GM12872 (cell line): ENCODE measurements at regions not wholly inside any gene's neighbourhood (a gene's known extent, or its start where the extent isn't known, plus 50 kb on each side); places are given as distances from the start of the nearest gene placed in this dataset.

ENCODE experiments used
- TF ChIP-seq, protein P1 (sequence below): IDR thresholded peaks from 3 replicates; pipeline ENCODE4 v1.5.1; 2011; ENCODE audit warnings: low read depth, mild to moderate bottlenecking, low read length, moderate library complexity; ENCODE audit not compliant: insufficient read depth

DNA sequence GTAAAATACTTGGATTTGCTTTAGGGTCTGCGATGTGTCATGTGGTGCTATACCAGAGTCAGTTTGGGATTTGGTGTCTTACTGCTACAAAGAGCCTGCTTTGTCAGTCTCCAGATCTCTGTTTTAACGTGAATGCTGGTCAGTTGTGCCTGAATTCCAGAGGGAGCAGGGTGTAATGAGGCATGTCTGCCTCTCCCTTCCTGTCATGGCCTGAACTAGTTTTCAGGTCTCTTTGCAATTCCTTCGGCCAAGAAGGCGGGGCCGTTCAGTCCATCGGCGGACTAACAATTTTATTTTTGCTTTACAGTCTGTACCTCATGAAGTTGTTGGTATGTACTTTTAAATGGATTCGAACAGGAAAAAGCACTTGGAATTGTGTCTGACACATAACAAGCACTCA lies 465.1 kb upstream of the ADARB2 start:
- TF ChIP-seq, protein P1, sequence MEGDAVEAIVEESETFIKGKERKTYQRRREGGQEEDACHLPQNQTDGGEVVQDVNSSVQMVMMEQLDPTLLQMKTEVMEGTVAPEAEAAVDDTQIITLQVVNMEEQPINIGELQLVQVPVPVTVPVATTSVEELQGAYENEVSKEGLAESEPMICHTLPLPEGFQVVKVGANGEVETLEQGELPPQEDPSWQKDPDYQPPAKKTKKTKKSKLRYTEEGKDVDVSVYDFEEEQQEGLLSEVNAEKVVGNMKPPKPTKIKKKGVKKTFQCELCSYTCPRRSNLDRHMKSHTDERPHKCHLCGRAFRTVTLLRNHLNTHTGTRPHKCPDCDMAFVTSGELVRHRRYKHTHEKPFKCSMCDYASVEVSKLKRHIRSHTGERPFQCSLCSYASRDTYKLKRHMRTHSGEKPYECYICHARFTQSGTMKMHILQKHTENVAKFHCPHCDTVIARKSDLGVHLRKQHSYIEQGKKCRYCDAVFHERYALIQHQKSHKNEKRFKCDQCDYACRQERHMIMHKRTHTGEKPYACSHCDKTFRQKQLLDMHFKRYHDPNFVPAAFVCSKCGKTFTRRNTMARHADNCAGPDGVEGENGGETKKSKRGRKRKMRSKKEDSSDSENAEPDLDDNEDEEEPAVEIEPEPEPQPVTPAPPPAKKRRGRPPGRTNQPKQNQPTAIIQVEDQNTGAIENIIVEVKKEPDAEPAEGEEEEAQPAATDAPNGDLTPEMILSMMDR: no peak

DNA sequence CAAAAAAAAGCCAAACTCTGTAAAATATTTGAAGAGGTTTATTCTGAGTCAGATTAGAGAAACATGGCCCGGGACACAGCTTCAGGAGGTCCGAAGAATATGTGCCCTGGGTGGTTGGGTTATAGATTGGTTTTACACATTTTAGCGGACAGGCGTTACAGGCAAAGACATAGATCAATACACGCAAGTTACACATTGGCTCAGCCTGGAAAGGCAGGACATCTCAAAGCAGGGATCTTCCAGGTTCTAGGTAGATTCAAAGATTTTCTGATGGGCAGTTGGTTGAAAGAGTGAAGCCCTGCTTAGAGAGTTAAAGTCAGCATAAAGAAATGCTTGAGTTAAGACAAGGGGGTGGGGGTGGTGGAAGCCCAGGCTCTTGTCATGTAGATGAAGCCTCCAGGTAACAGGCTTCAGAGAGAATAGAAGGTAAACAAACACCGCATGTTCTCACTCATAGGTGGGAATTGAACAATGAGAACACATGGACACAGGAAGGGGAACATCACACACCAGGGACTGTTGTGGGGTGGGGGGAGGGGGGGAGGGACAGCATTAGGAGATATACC lies 464.3 kb upstream of the ADARB2 start:
- TF ChIP-seq, protein P1: no peak

DNA sequence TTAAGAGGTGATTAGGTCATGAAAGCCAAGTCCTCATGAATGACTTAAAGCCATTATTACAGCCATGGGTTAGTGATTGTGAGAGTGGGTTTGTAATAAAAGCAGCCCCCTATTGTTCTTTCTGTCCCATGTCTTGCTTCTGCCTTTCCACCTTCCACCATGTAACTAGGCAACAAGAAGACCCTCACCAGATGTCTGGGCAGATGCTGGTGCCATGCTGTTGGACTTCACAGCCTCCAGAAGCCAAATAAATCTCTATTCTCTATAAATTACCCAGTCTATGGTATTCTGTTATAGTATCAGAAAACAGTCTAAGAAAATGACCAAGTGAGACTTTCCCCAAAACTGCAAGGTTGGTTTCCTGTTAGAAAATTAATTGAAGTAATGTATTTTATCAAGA lies 460.3 kb upstream of the ADARB2 start:
- TF ChIP-seq, protein P1: no peak

DNA sequence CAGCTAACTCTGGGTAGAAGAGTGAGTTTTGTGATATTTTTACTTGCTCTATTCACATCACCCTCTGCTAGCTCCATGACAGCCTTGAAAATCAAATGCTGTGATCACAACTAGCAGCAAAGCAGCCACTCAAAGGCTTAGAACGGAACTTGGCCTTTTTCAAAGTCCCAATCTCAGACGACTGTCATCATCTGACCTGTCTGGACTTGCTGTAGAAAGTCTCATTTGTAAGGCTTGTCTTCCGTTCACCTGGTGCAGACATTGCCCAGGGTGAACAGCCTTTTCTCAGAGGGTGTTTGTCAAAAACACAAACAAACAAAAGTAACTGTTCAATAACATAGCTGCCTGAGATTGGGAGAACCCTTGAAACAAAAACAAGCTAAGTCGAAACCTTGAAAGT lies 458.9 kb upstream of the ADARB2 start:
- TF ChIP-seq, protein P1: no peak

DNA sequence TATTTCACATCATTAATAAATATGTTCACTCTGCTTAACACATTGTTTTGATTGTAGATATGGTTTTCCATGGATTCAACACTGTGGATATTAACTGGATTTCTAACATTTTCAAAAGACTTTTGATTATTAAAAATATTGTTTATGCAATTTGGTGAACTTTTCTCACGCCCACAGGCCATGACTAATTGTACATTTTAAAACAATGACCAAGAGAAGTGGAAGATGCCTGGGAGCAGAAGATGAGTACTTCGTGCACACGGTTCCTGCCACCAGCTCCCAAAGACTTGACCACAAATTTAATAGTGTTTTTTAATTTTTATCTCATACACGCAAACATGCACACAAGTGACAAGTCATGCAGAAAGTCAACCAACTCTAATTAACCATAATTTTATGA lies 451.0 kb upstream of the ADARB2 start:
- TF ChIP-seq, protein P1: no peak

DNA sequence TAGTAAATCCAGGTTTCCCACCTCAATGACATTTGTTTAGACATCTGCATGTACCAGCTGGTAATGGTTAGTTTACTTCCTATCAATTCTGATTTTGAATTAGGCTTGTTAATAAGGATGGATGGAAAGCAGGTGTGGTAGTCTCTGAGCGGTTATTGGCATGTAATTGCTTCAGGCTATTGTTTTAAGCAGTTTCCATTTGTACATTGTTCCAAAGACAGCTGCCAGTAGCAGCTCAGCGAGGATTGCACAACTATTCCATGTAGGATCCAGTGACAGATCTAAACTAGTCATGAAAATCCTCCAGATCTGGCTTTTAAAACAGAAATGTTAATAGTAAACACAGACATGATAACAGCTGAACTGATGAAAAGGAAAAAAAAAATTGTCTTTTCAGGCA lies 436.0 kb upstream of the ADARB2 start:
- TF ChIP-seq, protein P1: no peak

DNA sequence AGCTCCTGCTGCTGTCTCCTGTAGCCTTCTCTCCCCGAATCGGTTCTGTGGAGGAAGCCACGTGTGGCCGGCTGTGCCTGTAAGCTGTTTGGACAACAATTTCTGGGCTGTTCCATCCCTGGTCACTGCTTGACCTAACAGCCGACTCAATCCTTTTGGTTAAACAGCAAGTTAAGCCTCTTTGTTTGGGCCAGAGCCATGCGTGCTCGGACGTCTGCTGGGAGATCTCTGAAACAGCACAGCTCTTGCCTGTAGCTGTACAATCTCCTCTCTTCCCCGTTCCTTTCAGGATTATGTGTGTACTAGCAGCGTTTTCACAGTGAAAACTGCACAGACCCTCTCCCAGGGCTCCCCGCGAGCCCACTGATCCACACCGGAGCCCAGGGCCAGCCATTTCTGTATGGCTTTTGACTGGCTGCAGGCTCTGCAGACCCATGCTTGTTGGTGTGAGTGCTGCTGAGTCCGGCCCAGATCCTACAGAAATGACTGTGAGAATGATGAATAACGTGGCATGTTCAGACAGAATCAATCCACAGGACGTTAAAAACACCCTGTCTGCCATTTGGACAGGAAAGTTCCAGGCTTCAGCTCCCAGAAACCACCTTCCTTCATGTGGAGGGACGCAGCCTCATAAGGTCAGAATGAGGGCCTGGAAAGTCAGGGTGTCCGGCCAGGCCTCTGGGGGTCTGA lies 428.6 kb upstream of the ADARB2 start:
- TF ChIP-seq, protein P1: no peak
